CD14-positive monocyte (primary cell): ENCODE measurements at regions not wholly inside any gene's neighbourhood (a gene's known extent, or its start where the extent isn't known, plus 50 kb on each side); places are given as distances from the start of the nearest gene placed in this dataset.

Experiments
- DNase-seq, 3 donors: peaks; one replicate each; pipeline ENCODE4 v3.0.0-alpha.2; 2011 to 2022
- H2AFZ ChIP-seq: 2 replicates; pipeline ENCODE4 v1.6.0; 2012; ENCODE audit warnings: mild to moderate bottlenecking, low read depth, low read length, inconsistent platforms; ENCODE audit not compliant: insufficient read depth, poor library complexity, severe bottlenecking
- H3K27ac ChIP-seq, 2 donors: 1 replicate in 1 of 2; 2 replicates in 1 of 2; pipeline ENCODE4 v1.5.1; 2012 to 2013; ENCODE audit warnings: low read length in 2 of 2, control low read depth in 1 of 2, inconsistent platforms in 1 of 2, low read depth in 1 of 2, mild to moderate bottlenecking in 1 of 2
- H3K27me3 ChIP-seq, 2 donors: one replicate each; pipeline versions ENCODE4 v1.6.0 to v1.6.1; 2011 to 2013; ENCODE audit warnings: low read length in 2 of 2; ENCODE audit not compliant: control insufficient read depth in 2 of 2, insufficient read depth in 2 of 2
- H3K36me3 ChIP-seq, 2 donors: replicated peaks in 1 of 2; 1 replicate in 1 of 2; 2 replicates in 1 of 2; pipeline versions ENCODE4 v1.5.1 to v1.6.1; 2012 to 2013; ENCODE audit warnings: low read length in 2 of 2, control low read depth in 1 of 2, inconsistent platforms in 1 of 2, mild to moderate bottlenecking in 1 of 2; ENCODE audit not compliant: insufficient read depth in 2 of 2, control insufficient read depth in 1 of 2
- H3K4me1 ChIP-seq, 2 donors: 1 replicate in 1 of 2; 2 replicates in 1 of 2; pipeline versions ENCODE4 v1.5.1 to v1.6.1; 2012 to 2013; ENCODE audit warnings: low read length in 2 of 2, control low read depth in 1 of 2, inconsistent platforms in 1 of 2, mild to moderate bottlenecking in 1 of 2, moderate library complexity in 1 of 2; ENCODE audit not compliant: insufficient read depth in 2 of 2, control insufficient read depth in 1 of 2
- H3K4me2 ChIP-seq: replicated peaks from 2 replicates; pipeline ENCODE3; 2012; ENCODE audit warnings: low read length, moderate library complexity, mild to moderate bottlenecking; ENCODE audit not compliant: poor library complexity, severe bottlenecking; ENCODE audit errors: extremely low read depth
- H3K4me3 ChIP-seq, 3 experiments: fragments of 200-600 bp in 1 of 3; sonication (generic) in 1 of 3; replicated peaks in 1 of 3; 1 replicate in 2 of 3; 2 replicates in 1 of 3; pipeline ENCODE4 v1.5.1; 2011 to 2013; ENCODE audit warnings: low read length in 3 of 3, mild to moderate bottlenecking in 3 of 3, control low read depth in 2 of 3, low read depth in 2 of 3, inconsistent platforms in 1 of 3, moderate library complexity in 1 of 3
- H3K79me2 ChIP-seq: 2 replicates; pipeline ENCODE4 v1.6.0; 2012; ENCODE audit warnings: mild to moderate bottlenecking, control low read depth, inconsistent platforms, low read length, moderate library complexity; ENCODE audit not compliant: insufficient read depth
- H3K9ac ChIP-seq: 2 replicates; pipeline ENCODE4 v1.6.0; 2017; ENCODE audit warnings: low read length, mild to moderate bottlenecking; ENCODE audit not compliant: insufficient read depth, poor library complexity, severe bottlenecking
- H3K9me3 ChIP-seq, 2 donors: replicated peaks in 1 of 2; 1 replicate in 1 of 2; 2 replicates in 1 of 2; pipeline versions ENCODE4 v1.5.1 to v1.6.1; 2012 to 2013; ENCODE audit warnings: low read length in 2 of 2, control low read depth in 1 of 2; ENCODE audit not compliant: control insufficient read depth in 1 of 2, insufficient read depth in 1 of 2
- H4K20me1 ChIP-seq: 2 replicates; pipeline ENCODE4 v1.6.0; 2012; ENCODE audit warnings: mild to moderate bottlenecking, low read length, control low read depth, moderate library complexity; ENCODE audit not compliant: insufficient read depth
- H3K27ac Mint-ChIP-seq, 7 donors: one replicate each; pipeline ENCODE4 v1.8.0; 2020; ENCODE audit warnings: mild to moderate bottlenecking in 7 of 7, mixed read lengths in 7 of 7, moderate library complexity in 6 of 7, inconsistent platforms in 2 of 7
- H3K27me3 Mint-ChIP-seq, 3 donors: one replicate each; pipeline ENCODE4 v1.8.0; 2021 to 2022; ENCODE audit warnings: low read depth in 3 of 3, mild to moderate bottlenecking in 3 of 3, mixed read lengths in 3 of 3, moderate library complexity in 3 of 3, inconsistent platforms in 1 of 3
- H3K36me3 Mint-ChIP-seq, 2 donors: one replicate each; pipeline ENCODE4 v1.8.0; 2020; ENCODE audit warnings: mixed read lengths in 2 of 2, inconsistent platforms in 1 of 2, mild to moderate bottlenecking in 1 of 2
- H3K4me1 Mint-ChIP-seq: one replicate; pipeline ENCODE4 v1.8.0; 2020; ENCODE audit warnings: mild to moderate bottlenecking, mixed read lengths
- H3K4me3 Mint-ChIP-seq, 2 donors: one replicate each; pipeline ENCODE4 v1.8.0; 2020; ENCODE audit warnings: mild to moderate bottlenecking in 2 of 2, mixed read lengths in 2 of 2, moderate library complexity in 1 of 2
- H3K9me3 Mint-ChIP-seq, 7 donors: one replicate each; pipeline ENCODE4 v1.8.0; 2020 to 2022; ENCODE audit warnings: mixed read lengths in 7 of 7, mild to moderate bottlenecking in 6 of 7, moderate library complexity in 6 of 7, inconsistent platforms in 2 of 7
- CTCF ChIP-seq: fragments of 200-600 bp; IDR thresholded peaks from one replicate; pipeline ENCODE4 v1.8.0; 2022; ENCODE audit warnings: antibody characterized with exemption, mild to moderate bottlenecking
- WGBS: methylation state at CpG from one replicate; pipeline ENCODE4 v1.1.5; 2013; ENCODE audit warnings: missing lambda C conversion rate; ENCODE audit not compliant: insufficient coverage; 5-methylcytosine and 5-hydroxymethylcytosine counted together
- intact Hi-C, 2 donors: fragments of 100-400 bp; cut with micrococcal nuclease; formaldehyde crosslinking; loops; one replicate each; pipeline versions ENCODE4 v1.15.0 to v1.15.1; 2023

GRCh38 chr13:90680826-90681225 is 666.7 kb upstream of the MIR17HG start:
- Histone ChIP-seq H3K9ac (no peak overlapping the region), H3K36me3 (no peaks in the 10 kb centered on the region), H3K9me3 (no peaks in the 10 kb centered on the region), H3K4me1 (no peaks in the 10 kb centered on the region), H4K20me1 (no peaks in the 10 kb centered on the region), H3K27me3 (no peaks in the 10 kb centered on the region), H3K27ac (no peak overlapping the region), H3K4me3 (no peak overlapping the region), H2AFZ (no peak overlapping the region), H3K79me2 (no peaks in the 10 kb centered on the region), H3K4me2 (no peak overlapping the region)
- H3K27ac Mint-ChIP-seq: no peak overlapping the region
- no peak overlapping the region for H3K4me3 Mint-ChIP-seq
- H3K9me3 Mint-ChIP-seq: peaks cover 0 to 5% (median 0%) of the 10 kb centered on the region in 7 donors
- DNase-seq: no peak
- H3K36me3 Mint-ChIP-seq: no peaks in the 10 kb centered on the region
- H3K27me3 Mint-ChIP-seq: no peaks in the 10 kb centered on the region
- no peak for TF ChIP-seq CTCF
- intact Hi-C loops: no loop called here
- no CpG with 5 or more reads among the region's 3 CpGs for WGBS
- H3K4me1 Mint-ChIP-seq: no peaks in the 10 kb centered on the region

- no peaks in the 10 kb centered on the region for H3K4me1 Mint-ChIP-seq
- Histone ChIP-seq H3K27ac (no peak overlapping the region), H3K36me3 (no peaks in the 10 kb centered on the region), H3K9ac (no peak overlapping the region), H3K4me3 (no peak overlapping the region), H3K79me2 (no peaks in the 10 kb centered on the region), H3K9me3 (no peaks in the 10 kb centered on the region), H2AFZ (no peak overlapping the region), H3K4me2 (no peak overlapping the region), H3K27me3 (no peaks in the 10 kb centered on the region), H4K20me1 (no peaks in the 10 kb centered on the region), H3K4me1 (no peaks in the 10 kb centered on the region)
- no peak for DNase-seq
- no peak for TF ChIP-seq CTCF
- no peak overlapping the region for H3K27ac Mint-ChIP-seq
- intact Hi-C loops: no loop called here
- H3K27me3 Mint-ChIP-seq: peaks cover 0 to 3% (median 0%) of the 10 kb centered on the region in 3 donors
- WGBS: 100% methylated on average over 2 of the region's 6 CpGs
- H3K4me3 Mint-ChIP-seq: no peak overlapping the region
- H3K36me3 Mint-ChIP-seq: no peaks in the 10 kb centered on the region
- peaks cover 0 to 2% (median 1%) of the 10 kb centered on the region in 7 donors for H3K9me3 Mint-ChIP-seq
Measured at GRCh38 chr13:90683711-90684131, 663.8 kb upstream of the MIR17HG start.
